CD4-positive, alpha-beta memory T cell (primary cell): ENCODE measurements at regions not wholly inside any gene's neighbourhood (a gene's known extent, or its start where the extent isn't known, plus 50 kb on each side); places are given as distances from the start of the nearest gene placed in this dataset.
"Not testable (repeated sequence)": the region's sequence is repeated elsewhere in the genome, so short reads cannot be mapped to it uniquely, and the experiment has no call there.

Source experiments
- CTCF ChIA-PET: fragments of 350-600 bp; sonication (Branson Sonifier 250); formaldehyde crosslinking; loops from one replicate; lab custom pipeline; 2021; ENCODE audit warnings: inconsistent platforms; ENCODE audit not compliant: partially characterized antibody; lab: Charles Lee
- POLR2A ChIA-PET: fragments of 350-600 bp; sonication (Branson Sonifier 250); formaldehyde crosslinking; loops from one replicate; lab custom pipeline; 2021; ENCODE audit not compliant: partially characterized antibody; lab: Charles Lee
- DNase-seq, 5 donors: peaks; one replicate each; pipeline versions ENCODE4 v3.0.0 to v3.0.0-alpha.2; 2020 to 2022; ENCODE audit warnings: mixed read lengths in 1 of 5
- H3K27ac ChIP-seq: one replicate; pipeline ENCODE4 v1.7.0; 2013; ENCODE audit warnings: low read depth, low read length
- H3K27me3 ChIP-seq: 2 replicates; pipeline ENCODE4 v1.7.0; 2013; ENCODE audit warnings: mild to moderate bottlenecking, low read length, moderate library complexity; ENCODE audit not compliant: insufficient read depth
- H3K36me3 ChIP-seq: 2 replicates; pipeline ENCODE4 v1.7.0; 2013; ENCODE audit warnings: mild to moderate bottlenecking, low read length, moderate library complexity; ENCODE audit not compliant: insufficient read depth
- H3K4me1 ChIP-seq: 2 replicates; pipeline ENCODE4 v1.7.0; 2013; ENCODE audit warnings: mild to moderate bottlenecking, low read length, moderate library complexity; ENCODE audit not compliant: insufficient read depth
- H3K4me3 ChIP-seq, 2 donors: one replicate each; pipeline ENCODE4 v1.7.0; 2013; ENCODE audit warnings: low read length in 2 of 2, mild to moderate bottlenecking in 1 of 2
- H3K9me3 ChIP-seq, 2 donors: one replicate each; pipeline ENCODE4 v1.7.0; 2013; ENCODE audit warnings: low read length in 2 of 2, control low read depth in 1 of 2; ENCODE audit not compliant: control insufficient read depth in 1 of 2
- H3K27ac Mint-ChIP-seq, 7 donors: one replicate each; pipeline ENCODE4 v1.8.0; 2020 to 2021; ENCODE audit warnings: mixed read lengths in 7 of 7, mild to moderate bottlenecking in 6 of 7, inconsistent platforms in 3 of 7, moderate library complexity in 3 of 7
- H3K27me3 Mint-ChIP-seq, 2 donors: one replicate each; pipeline ENCODE4 v1.8.0; 2020 to 2021; ENCODE audit warnings: mixed read lengths in 2 of 2
- H3K36me3 Mint-ChIP-seq, 2 donors: one replicate each; pipeline ENCODE4 v1.8.0; 2020 to 2021; ENCODE audit warnings: mixed read lengths in 2 of 2, inconsistent platforms in 1 of 2, mild to moderate bottlenecking in 1 of 2
- H3K4me1 Mint-ChIP-seq, 4 donors: one replicate each; pipeline ENCODE4 v1.8.0; 2020 to 2021; ENCODE audit warnings: mixed read lengths in 4 of 4, mild to moderate bottlenecking in 1 of 4
- H3K4me3 Mint-ChIP-seq, 8 donors: one replicate each; pipeline ENCODE4 v1.8.0; 2020 to 2021; ENCODE audit warnings: mixed read lengths in 8 of 8, mild to moderate bottlenecking in 7 of 8, moderate library complexity in 6 of 8, inconsistent platforms in 3 of 8
- H3K9me3 Mint-ChIP-seq, 8 donors: one replicate each; pipeline ENCODE4 v1.8.0; 2020 to 2021; ENCODE audit warnings: mixed read lengths in 8 of 8, mild to moderate bottlenecking in 5 of 8, inconsistent platforms in 3 of 8, moderate library complexity in 1 of 8
- intact Hi-C: fragments of 100-400 bp; cut with micrococcal nuclease; formaldehyde crosslinking; loops from one replicate; pipeline ENCODE4 v1.15.1; 2023

GRCh38 chr13:66154354-66154753, 1075.8 kb downstream of the PCDH9 start:
- no peak for DNase-seq
- intact Hi-C loops = no loop called here
- Histone ChIP-seq H3K27ac (no peak overlapping the region), H3K9me3 (no peaks in the 10 kb centered on the region), H3K4me3 (no peak overlapping the region), H3K4me1 (no peaks in the 10 kb centered on the region), H3K27me3 (no peaks in the 10 kb centered on the region), H3K36me3 (no peaks in the 10 kb centered on the region)
- peaks cover 0 to 4% (median 0%) of the 10 kb centered on the region in 4 donors for H3K4me1 Mint-ChIP-seq
- H3K9me3 Mint-ChIP-seq = peaks cover 0 to 5% (median under 1%) of the 10 kb centered on the region in 8 donors
- ChIA-PET CTCF (no interaction called here), POLR2A (no interaction called here)
- peak overlapping the region in 1 of 8 donors; percentile 20 for H3K4me3 Mint-ChIP-seq
- H3K36me3 Mint-ChIP-seq = no peaks in the 10 kb centered on the region
- H3K27me3 Mint-ChIP-seq = no peaks in the 10 kb centered on the region
- no peak overlapping the region for H3K27ac Mint-ChIP-seq

GRCh38 chr13:66152596-66152995, 1077.5 kb downstream of the PCDH9 start:
- CTCF ChIA-PET = no interaction called here
- Mint-ChIP-seq H3K27ac (no peak overlapping the region), H3K27me3 (no peaks in the 10 kb centered on the region), H3K4me3 (no peak overlapping the region), H3K36me3 (no peaks in the 10 kb centered on the region), H3K4me1 (peaks cover 0 to 4% (median 0%) of the 10 kb centered on the region in 4 donors), H3K9me3 (peaks cover 0 to 5% (median under 1%) of the 10 kb centered on the region in 8 donors)
- Histone ChIP-seq H3K36me3 (no peaks in the 10 kb centered on the region), H3K27ac (no peak overlapping the region), H3K4me3 (no peak overlapping the region), H3K4me1 (no peaks in the 10 kb centered on the region), H3K9me3 (no peaks in the 10 kb centered on the region), H3K27me3 (no peaks in the 10 kb centered on the region)
- no peak for DNase-seq
- intact Hi-C loops = no loop called here
- POLR2A ChIA-PET = no interaction called here

- H3K36me3 ChIP-seq, H3K4me1 Mint-ChIP-seq, POLR2A ChIA-PET, H3K27ac Mint-ChIP-seq, H3K27me3 ChIP-seq, H3K36me3 Mint-ChIP-seq, H3K4me3 Mint-ChIP-seq, DNase-seq, H3K4me3 ChIP-seq, intact Hi-C loops, CTCF ChIA-PET, H3K27ac ChIP-seq, H3K9me3 ChIP-seq, H3K27me3 Mint-ChIP-seq, H3K4me1 ChIP-seq: not testable (repeated sequence)
- H3K9me3 Mint-ChIP-seq = peaks cover 0 to 18% (median 6%) of the 10 kb centered on the region in 8 donors
These were observed 1085.8 kb downstream of the PCDH9 start for GRCh38 chr13:66144357-66144756.

- CTCF ChIA-PET = no interaction called here
- POLR2A ChIA-PET = no interaction called here
- Mint-ChIP-seq H3K27ac (no peak overlapping the region), H3K4me3 (no peak overlapping the region), H3K36me3 (no peaks in the 10 kb centered on the region), H3K9me3 (peaks cover 0 to 15% (median 6%) of the 10 kb centered on the region in 8 donors), H3K27me3 (no peaks in the 10 kb centered on the region), H3K4me1 (no peaks in the 10 kb centered on the region)
- DNase-seq = no peak
- intact Hi-C loops = no loop called here
- H3K27ac ChIP-seq = no peak overlapping the region
- no peaks in the 10 kb centered on the region for H3K27me3 ChIP-seq
- no peak overlapping the region for H3K4me3 ChIP-seq
- H3K4me1 ChIP-seq = no peaks in the 10 kb centered on the region
- H3K9me3 ChIP-seq = no peaks in the 10 kb centered on the region
- no peaks in the 10 kb centered on the region for H3K36me3 ChIP-seq
These were observed 1090.4 kb downstream of the PCDH9 start for GRCh38 chr13:66139701-66140100.

GRCh38 chr13:66139250-66139649, 1090.9 kb downstream of the PCDH9 start:
- no peaks in the 10 kb centered on the region for H3K27me3 ChIP-seq
- POLR2A ChIA-PET = no interaction called here
- no peak overlapping the region for H3K27ac Mint-ChIP-seq
- H3K4me1 Mint-ChIP-seq = no peaks in the 10 kb centered on the region
- CTCF ChIA-PET = no interaction called here
- no peak overlapping the region for H3K4me3 ChIP-seq
- intact Hi-C loops = no loop called here
- H3K4me1 ChIP-seq = no peaks in the 10 kb centered on the region
- no peak for DNase-seq
- no peaks in the 10 kb centered on the region for H3K36me3 Mint-ChIP-seq
- H3K4me3 Mint-ChIP-seq = no peak overlapping the region
- H3K36me3 ChIP-seq = no peaks in the 10 kb centered on the region
- H3K9me3 Mint-ChIP-seq = peaks cover 0 to 15% (median 6%) of the 10 kb centered on the region in 8 donors
- H3K27ac ChIP-seq = no peak overlapping the region
- H3K9me3 ChIP-seq = no peaks in the 10 kb centered on the region
- no peaks in the 10 kb centered on the region for H3K27me3 Mint-ChIP-seq

- CTCF ChIA-PET = no interaction called here
- intact Hi-C loops = no loop called here
- no peak overlapping the region for H3K27ac Mint-ChIP-seq
These were observed 1091.8 kb downstream of the PCDH9 start for GRCh38 chr13:66138172-66138811.

GRCh38 chr13:66137384-66137783, 1092.8 kb downstream of the PCDH9 start:
- intact Hi-C loops = no loop called here
- H3K9me3 Mint-ChIP-seq = peaks cover 0 to 13% (median 2%) of the 10 kb centered on the region in 8 donors
- H3K27me3 Mint-ChIP-seq = no peaks in the 10 kb centered on the region
- Histone ChIP-seq H3K4me3 (no peak overlapping the region), H3K4me1 (no peaks in the 10 kb centered on the region), H3K9me3 (no peaks in the 10 kb centered on the region), H3K27ac (no peak overlapping the region), H3K27me3 (no peaks in the 10 kb centered on the region), H3K36me3 (no peaks in the 10 kb centered on the region)
- POLR2A ChIA-PET = no interaction called here
- CTCF ChIA-PET = no interaction called here
- H3K4me3 Mint-ChIP-seq = no peak overlapping the region
- H3K36me3 Mint-ChIP-seq = no peaks in the 10 kb centered on the region
- H3K27ac Mint-ChIP-seq = no peak overlapping the region
- DNase-seq = no peak
- H3K4me1 Mint-ChIP-seq = no peaks in the 10 kb centered on the region

More at GRCh38 chr13:66138172-66138811, 1091.8 kb downstream of the PCDH9 start:
- Histone ChIP-seq H3K27ac (no peak overlapping the region), H3K4me1 (no peaks in the 10 kb centered on the region), H3K36me3 (no peaks in the 10 kb centered on the region), H3K9me3 (no peaks in the 10 kb centered on the region), H3K27me3 (no peaks in the 10 kb centered on the region), H3K4me3 (no peak overlapping the region)
- Mint-ChIP-seq H3K27me3 (no peaks in the 10 kb centered on the region), H3K4me1 (no peaks in the 10 kb centered on the region), H3K9me3 (peaks cover 0 to 15% (median 4%) of the 10 kb centered on the region in 8 donors), H3K36me3 (no peaks in the 10 kb centered on the region), H3K4me3 (no peak overlapping the region)
- POLR2A ChIA-PET = no interaction called here
- no peak for DNase-seq
